Adrenal gland (tissue), 9 donors: ENCODE measurements at regions not wholly inside any gene's neighbourhood (a gene's known extent, or its start where the extent isn't known, plus 50 kb on each side); places are given as distances from the start of the nearest gene placed in this dataset.

Experiments used
- DNase-seq, 7 donors: peaks; one replicate each; pipeline ENCODE4 v3.0.0-alpha.2; 2019 to 2020
- H3K27ac ChIP-seq, 5 donors: fragments of 200-600 bp; sonication (generic) in 4 of 5; 1 replicate in 3 of 5; 2 replicates in 2 of 5; pipeline versions ENCODE4 v1.5.1 to v1.8.0; 2016 to 2020; ENCODE audit warnings: mild to moderate bottlenecking in 1 of 5
- H3K27me3 ChIP-seq: fragments of 200-600 bp; 2 replicates; pipeline ENCODE4 v1.8.0; 2021
- H3K36me3 ChIP-seq, 2 donors: fragments of 200-600 bp; replicated peaks in 1 of 2; 1 replicate in 1 of 2; 2 replicates in 1 of 2; pipeline versions ENCODE4 v1.5.1 to v1.8.0; 2018 to 2022
- H3K4me1 ChIP-seq, 2 donors: fragments of 200-600 bp; replicated peaks in 1 of 2; 1 replicate in 1 of 2; 2 replicates in 1 of 2; pipeline versions ENCODE4 v1.5.1 to v1.8.0; 2018 to 2021
- H3K4me3 ChIP-seq, 4 donors: fragments of 200-600 bp; sonication (generic) in 3 of 4; one replicate each; pipeline ENCODE4 v1.5.1; 2016 to 2018
- H3K9me3 ChIP-seq, 3 donors: fragments of 200-600 bp; sonication (generic) in 1 of 3; replicated peaks in 1 of 3; 1 replicate in 2 of 3; 2 replicates in 1 of 3; pipeline versions ENCODE4 v1.5.1 to v1.8.0; 2016 to 2021
- POLR2A ChIP-seq, 2 donors: fragments of 450-650 bp; IDR thresholded peaks; one replicate each; pipeline ENCODE4 v1.6.1; 2017; ENCODE audit warnings: antibody characterized with exemption in 2 of 2, mild to moderate bottlenecking in 2 of 2, moderate library complexity in 1 of 2
- WGBS, 4 donors: extraction: QIAGEN DNeasy Blood & Tissue Kit in 2 of 4; methylation state at CpG; one replicate each; pipeline versions ENCODE4 v1.1.5 to v1.1.7; 2013 to 2017; 5-methylcytosine and 5-hydroxymethylcytosine counted together
- intact Hi-C, 2 donors: fragments of 100-400 bp; cut with DNase I; formaldehyde crosslinking; loops; one replicate each; pipeline versions ENCODE4 v1.14.1 to v1.15.0; 2022 to 2023
- TF ChIP-seq, protein P1 (sequence below), 6 experiments: fragments of 450-650 bp in 4 of 6; fragments of 200-600 bp in 2 of 6; sonication (generic) in 1 of 6; IDR thresholded peaks; 1 replicate in 5 of 6; 2 replicates in 1 of 6; pipeline versions ENCODE4 v1.5.1 to v1.8.0; 2016 to 2021; ENCODE audit warnings: antibody characterized with exemption in 6 of 6, mild to moderate bottlenecking in 2 of 6, moderate library complexity in 1 of 6
- donor health status: healthy with polysubstance abuse.
- donor health status: Bipolar disorder and iron deficiency.
- donor health status: DM: yes; HTN: yes; CAD: no.
- donor health status: DM: no; HTN: no; CAD: no.
- donor health status: DM: no; HTN: no; CAD: no.

- Histone ChIP-seq H3K4me1 (no peaks in the 10 kb centered on the region), H3K36me3 (no peaks in the 10 kb centered on the region), H3K27me3 (no peaks in the 10 kb centered on the region), H3K4me3 (no peak overlapping the region), H3K27ac (peak overlapping the region in 1 of 5 donors; percentile 16), H3K9me3 (no peaks in the 10 kb centered on the region)
- no peak for TF ChIP-seq POLR2A (IDR thresholded peaks at IDR 0.05)
- TF ChIP-seq, protein P1, sequence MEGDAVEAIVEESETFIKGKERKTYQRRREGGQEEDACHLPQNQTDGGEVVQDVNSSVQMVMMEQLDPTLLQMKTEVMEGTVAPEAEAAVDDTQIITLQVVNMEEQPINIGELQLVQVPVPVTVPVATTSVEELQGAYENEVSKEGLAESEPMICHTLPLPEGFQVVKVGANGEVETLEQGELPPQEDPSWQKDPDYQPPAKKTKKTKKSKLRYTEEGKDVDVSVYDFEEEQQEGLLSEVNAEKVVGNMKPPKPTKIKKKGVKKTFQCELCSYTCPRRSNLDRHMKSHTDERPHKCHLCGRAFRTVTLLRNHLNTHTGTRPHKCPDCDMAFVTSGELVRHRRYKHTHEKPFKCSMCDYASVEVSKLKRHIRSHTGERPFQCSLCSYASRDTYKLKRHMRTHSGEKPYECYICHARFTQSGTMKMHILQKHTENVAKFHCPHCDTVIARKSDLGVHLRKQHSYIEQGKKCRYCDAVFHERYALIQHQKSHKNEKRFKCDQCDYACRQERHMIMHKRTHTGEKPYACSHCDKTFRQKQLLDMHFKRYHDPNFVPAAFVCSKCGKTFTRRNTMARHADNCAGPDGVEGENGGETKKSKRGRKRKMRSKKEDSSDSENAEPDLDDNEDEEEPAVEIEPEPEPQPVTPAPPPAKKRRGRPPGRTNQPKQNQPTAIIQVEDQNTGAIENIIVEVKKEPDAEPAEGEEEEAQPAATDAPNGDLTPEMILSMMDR (IDR thresholded peaks at IDR 0.05) = no peak
- intact Hi-C loops = no loop called here
- 64 to 76% (median 65%) methylated on average over 12 to 14 of the region's 14 CpGs for WGBS, 4 donors
- DNase-seq = peak in 1 of 7 donors; percentile 25
These were observed 66.7 kb upstream of the LINC01488 start for GRCh38 chr11:69414773-69415187.

- Histone ChIP-seq H3K4me1 (no peaks in the 10 kb centered on the region), H3K9me3 (no peaks in the 10 kb centered on the region), H3K27ac (no peak overlapping the region), H3K27me3 (no peaks in the 10 kb centered on the region), H3K4me3 (no peak overlapping the region), H3K36me3 (no peaks in the 10 kb centered on the region)
- no peak for TF ChIP-seq POLR2A (IDR thresholded peaks at IDR 0.05)
- TF ChIP-seq, protein P1 (IDR thresholded peaks at IDR 0.05) = no peak
- 78 to 89% (median 82%) methylated on average over 4 to 12 of the region's 12 CpGs for WGBS, 4 donors
- intact Hi-C loops = no loop called here
- DNase-seq = no peak
These were observed 65.9 kb upstream of the LINC01488 start for GRCh38 chr11:69415411-69416142.

DNA sequence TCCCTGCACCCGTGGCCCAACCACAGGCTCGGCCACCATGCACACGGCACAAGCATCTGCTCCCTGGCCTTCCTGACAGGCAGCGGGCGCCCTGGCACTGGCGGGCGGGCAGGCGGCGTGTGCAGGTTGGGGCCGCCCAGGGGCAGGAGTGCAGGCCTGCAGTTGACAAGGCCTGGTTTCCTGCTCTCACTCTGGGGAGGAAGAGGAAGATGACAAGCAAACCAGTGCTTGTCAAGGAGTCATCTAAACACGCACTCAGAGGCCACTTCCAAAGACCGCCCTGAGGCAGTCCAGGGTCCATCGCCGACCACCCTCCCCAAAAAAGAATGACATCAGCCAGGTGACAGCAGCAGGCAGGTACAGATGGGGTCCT is 65.3 kb upstream of the LINC01488 start:
- TF ChIP-seq POLR2A (IDR thresholded peaks at IDR 0.05) = no peak
- TF ChIP-seq, protein P1 (IDR thresholded peaks at IDR 0.05) = no peak
- no peak overlapping the region for H3K27ac ChIP-seq
- H3K27me3 ChIP-seq = no peaks in the 10 kb centered on the region
- WGBS, 4 donors = 56 to 85% (median 74%) methylated on average over 3 to 14 of the region's 14 CpGs
- H3K4me3 ChIP-seq = no peak overlapping the region
- peak in 1 of 7 donors; percentile 7 for DNase-seq
- no peaks in the 10 kb centered on the region for H3K4me1 ChIP-seq
- no peaks in the 10 kb centered on the region for H3K36me3 ChIP-seq
- no peaks in the 10 kb centered on the region for H3K9me3 ChIP-seq
- intact Hi-C loops = no loop called here

- no peak overlapping the region for H3K27ac ChIP-seq
- no peaks in the 10 kb centered on the region for H3K9me3 ChIP-seq
- no peaks in the 10 kb centered on the region for H3K27me3 ChIP-seq
- no peak for DNase-seq
- no peaks in the 10 kb centered on the region for H3K36me3 ChIP-seq
- H3K4me3 ChIP-seq = no peak overlapping the region
- H3K4me1 ChIP-seq = no peaks in the 10 kb centered on the region
- TF ChIP-seq, protein P1 (IDR thresholded peaks at IDR 0.05) = no peak
- TF ChIP-seq POLR2A (IDR thresholded peaks at IDR 0.05) = no peak
- WGBS, 4 donors = 66 to 76% (median 71%) methylated on average over 18 to 27 of the region's 27 CpGs
- intact Hi-C loops = no loop called here
These were observed 64.4 kb upstream of the LINC01488 start for GRCh38 chr11:69416762-69417698.
